ENCODE measurements at regions not wholly inside any gene's neighbourhood (a gene's known extent, or its start where the extent isn't known, plus 50 kb on each side); places are given as distances from the start of the nearest gene placed in this dataset.

GRCh38 chr4:149952716-149953115 is 125.5 kb upstream of the DCLK2 start:
- no peak for DNase-seq (ENCODE audit: extremely low spot score, unreplicated experiment)
- Mint-ChIP-seq H3K27ac (ENCODE audit: unreplicated experiment) (no peak overlapping the region), H3K36me3 (ENCODE audit: unreplicated experiment) (no peaks in the 10 kb centered on the region), H3K9me3 (ENCODE audit: unreplicated experiment) (no peaks in the 10 kb centered on the region), H3K4me1 (ENCODE audit: unreplicated experiment) (no peaks in the 10 kb centered on the region), H3K4me3 (ENCODE audit: unreplicated experiment) (no peak overlapping the region), H3K27me3 (ENCODE audit: unreplicated experiment) (peaks cover 4% of the 10 kb centered on the region)
- no peak for TF ChIP-seq CTCF (IDR thresholded peaks at IDR 0.05)

GRCh38 chr4:149955780-149956390 is 122.4 kb upstream of the DCLK2 start:
- no peak for TF ChIP-seq CTCF (IDR thresholded peaks at IDR 0.05)
- H3K36me3 Mint-ChIP-seq (ENCODE audit: unreplicated experiment): no peaks in the 10 kb centered on the region
- no peak for DNase-seq (ENCODE audit: extremely low spot score, unreplicated experiment)
- H3K4me3 Mint-ChIP-seq (ENCODE audit: unreplicated experiment): no peak overlapping the region
- no peaks in the 10 kb centered on the region for H3K9me3 Mint-ChIP-seq (ENCODE audit: unreplicated experiment)
- H3K27ac Mint-ChIP-seq (ENCODE audit: unreplicated experiment): no peak overlapping the region
- H3K4me1 Mint-ChIP-seq (ENCODE audit: unreplicated experiment): no peaks in the 10 kb centered on the region
- no peaks in the 10 kb centered on the region for H3K27me3 Mint-ChIP-seq (ENCODE audit: unreplicated experiment)

- Mint-ChIP-seq H3K4me1 (ENCODE audit: unreplicated experiment) (no peaks in the 10 kb centered on the region), H3K9me3 (ENCODE audit: unreplicated experiment) (no peaks in the 10 kb centered on the region), H3K27me3 (ENCODE audit: unreplicated experiment) (no peaks in the 10 kb centered on the region), H3K27ac (ENCODE audit: unreplicated experiment) (no peak overlapping the region), H3K4me3 (ENCODE audit: unreplicated experiment) (no peak overlapping the region), H3K36me3 (ENCODE audit: unreplicated experiment) (no peaks in the 10 kb centered on the region)
- DNase-seq (ENCODE audit: extremely low spot score, unreplicated experiment): no peak
- no peak for TF ChIP-seq CTCF (IDR thresholded peaks at IDR 0.05)
These were observed 121.6 kb upstream of the DCLK2 start for GRCh38 chr4:149956678-149957077.

- no peaks in the 10 kb centered on the region for H3K9me3 Mint-ChIP-seq (ENCODE audit: unreplicated experiment)
- H3K27me3 Mint-ChIP-seq (ENCODE audit: unreplicated experiment): peaks cover 6% of the 10 kb centered on the region
- no peak for DNase-seq (ENCODE audit: extremely low spot score, unreplicated experiment)
- H3K27ac Mint-ChIP-seq (ENCODE audit: unreplicated experiment): no peak overlapping the region
- no peaks in the 10 kb centered on the region for H3K36me3 Mint-ChIP-seq (ENCODE audit: unreplicated experiment)
- H3K4me1 Mint-ChIP-seq (ENCODE audit: unreplicated experiment): peaks cover 3% of the 10 kb centered on the region
- no peak overlapping the region for H3K4me3 Mint-ChIP-seq (ENCODE audit: unreplicated experiment)
- TF ChIP-seq CTCF (IDR thresholded peaks at IDR 0.05): no peak
These were observed 116.2 kb upstream of the DCLK2 start for GRCh38 chr4:149961876-149962597.

GRCh38 chr4:149964001-149964796 is 114.0 kb upstream of the DCLK2 start:
- Mint-ChIP-seq H3K4me1 (ENCODE audit: unreplicated experiment) (peaks cover 3% of the 10 kb centered on the region), H3K36me3 (ENCODE audit: unreplicated experiment) (no peaks in the 10 kb centered on the region), H3K4me3 (ENCODE audit: unreplicated experiment) (no peak overlapping the region)

More at GRCh38 chr4:149964001-149964796, 114.0 kb upstream of the DCLK2 start:
- TF ChIP-seq CTCF (IDR thresholded peaks at IDR 0.05): no peak
- Mint-ChIP-seq H3K27me3 (ENCODE audit: unreplicated experiment) (peaks cover 6% of the 10 kb centered on the region), H3K27ac (ENCODE audit: unreplicated experiment) (no peak overlapping the region), H3K9me3 (ENCODE audit: unreplicated experiment) (no peaks in the 10 kb centered on the region)
- DNase-seq (ENCODE audit: extremely low spot score, unreplicated experiment): no peak
